Liver (tissue), 3 donors: ENCODE measurements at regions not wholly inside any gene's neighbourhood (a gene's known extent, or its start where the extent isn't known, plus 50 kb on each side); places are given as distances from the start of the nearest gene placed in this dataset.

ENCODE experiments used
- EGR1 ChIP-seq, 2 donors: IDR thresholded peaks; 2 replicates each; pipeline ENCODE4 v1.6.1; 2016 to 2018; ENCODE audit warnings: antibody characterized with exemption in 2 of 2, low read depth in 2 of 2
- FOXA1 ChIP-seq: IDR thresholded peaks from 2 replicates; pipeline ENCODE4 v1.6.1; 2016; ENCODE audit warnings: antibody characterized with exemption
- GABPA ChIP-seq, 2 donors: IDR thresholded peaks in 1 of 2; conservative IDR thresholded peaks in 1 of 2; 2 replicates each; pipeline ENCODE4 v1.6.1; 2016; ENCODE audit warnings: antibody characterized with exemption in 2 of 2, mild to moderate bottlenecking in 1 of 2, moderate library complexity in 1 of 2
- JUND ChIP-seq, 2 donors: IDR thresholded peaks; 2 replicates each; pipeline ENCODE4 v1.6.1; 2016; ENCODE audit warnings: antibody characterized with exemption in 2 of 2
- NR2F2 ChIP-seq: IDR thresholded peaks from 2 replicates; pipeline ENCODE4 v1.6.1; 2016; ENCODE audit warnings: antibody characterized with exemption
- RAD21 ChIP-seq, 2 donors: IDR thresholded peaks; 2 replicates each; pipeline ENCODE4 v1.6.1; 2016; ENCODE audit warnings: antibody characterized with exemption in 2 of 2, mild to moderate bottlenecking in 2 of 2
- SP1 ChIP-seq: IDR thresholded peaks from 2 replicates; pipeline ENCODE4 v1.6.1; 2018; ENCODE audit warnings: antibody characterized with exemption, mild to moderate bottlenecking
- TAF1 ChIP-seq: conservative IDR thresholded peaks from 2 replicates; pipeline ENCODE4 v1.6.1; 2016; ENCODE audit warnings: antibody characterized with exemption, mild to moderate bottlenecking
- YY1 ChIP-seq: IDR thresholded peaks from 2 replicates; pipeline ENCODE4 v1.6.1; 2016; ENCODE audit warnings: antibody characterized with exemption, mild to moderate bottlenecking
- TF ChIP-seq, protein P1 (sequence below): fragments of 150-350 bp; IDR thresholded peaks from 2 replicates; pipeline ENCODE4 v1.5.1; 2017; ENCODE audit warnings: improper control_type of control experiment, low read depth, low read length; ENCODE audit not compliant: missing input control
- TF ChIP-seq, protein P2 (sequence below): IDR thresholded peaks from 2 replicates; pipeline ENCODE4 v1.6.1; 2016; ENCODE audit warnings: antibody characterized with exemption
- TF ChIP-seq, protein P3 (sequence below): IDR thresholded peaks from 2 replicates; pipeline ENCODE4 v1.6.1; 2016; ENCODE audit warnings: antibody characterized with exemption, mild to moderate bottlenecking
- donor health status: healthy.
- donor health status: healthy.

DNA sequence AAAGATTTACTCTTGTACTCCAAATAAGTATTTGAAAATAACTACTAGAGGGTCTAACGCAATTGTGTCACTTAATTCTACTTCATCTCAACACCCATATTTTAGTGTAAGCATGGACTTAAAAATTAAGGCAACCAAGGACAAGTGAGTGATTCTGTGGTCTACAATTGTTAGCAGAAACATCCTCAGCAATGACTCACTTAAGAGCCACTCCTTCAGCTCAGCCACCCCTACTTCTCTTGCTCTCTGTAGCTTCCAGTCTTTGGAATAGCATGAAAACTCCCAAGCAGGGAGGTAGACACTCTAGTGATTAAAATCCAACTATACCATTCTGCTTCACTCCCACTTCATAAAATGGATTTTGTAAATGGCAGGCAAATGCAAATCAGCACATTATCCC lies 116.0 kb upstream of the LRRN1 start:
- TF ChIP-seq, protein P1, sequence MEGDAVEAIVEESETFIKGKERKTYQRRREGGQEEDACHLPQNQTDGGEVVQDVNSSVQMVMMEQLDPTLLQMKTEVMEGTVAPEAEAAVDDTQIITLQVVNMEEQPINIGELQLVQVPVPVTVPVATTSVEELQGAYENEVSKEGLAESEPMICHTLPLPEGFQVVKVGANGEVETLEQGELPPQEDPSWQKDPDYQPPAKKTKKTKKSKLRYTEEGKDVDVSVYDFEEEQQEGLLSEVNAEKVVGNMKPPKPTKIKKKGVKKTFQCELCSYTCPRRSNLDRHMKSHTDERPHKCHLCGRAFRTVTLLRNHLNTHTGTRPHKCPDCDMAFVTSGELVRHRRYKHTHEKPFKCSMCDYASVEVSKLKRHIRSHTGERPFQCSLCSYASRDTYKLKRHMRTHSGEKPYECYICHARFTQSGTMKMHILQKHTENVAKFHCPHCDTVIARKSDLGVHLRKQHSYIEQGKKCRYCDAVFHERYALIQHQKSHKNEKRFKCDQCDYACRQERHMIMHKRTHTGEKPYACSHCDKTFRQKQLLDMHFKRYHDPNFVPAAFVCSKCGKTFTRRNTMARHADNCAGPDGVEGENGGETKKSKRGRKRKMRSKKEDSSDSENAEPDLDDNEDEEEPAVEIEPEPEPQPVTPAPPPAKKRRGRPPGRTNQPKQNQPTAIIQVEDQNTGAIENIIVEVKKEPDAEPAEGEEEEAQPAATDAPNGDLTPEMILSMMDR: no peak
- TF ChIP-seq EGR1 (IDR thresholded peaks at IDR 0.05; ENCODE audit: low read depth in 2 of 2) (no peak), SP1 (no peak), YY1 (no peak), TAF1 (no peak), NR2F2 (no peak), GABPA (IDR thresholded peaks at IDR 0.05 in 1 of 2, conservative IDR thresholded peaks at IDR 0.05 in 1 of 2) (no peak), FOXA1 (no peak), JUND (IDR thresholded peaks at IDR 0.05) (no peak), RAD21 (IDR thresholded peaks at IDR 0.05) (no peak)
- TF ChIP-seq, protein P2, sequence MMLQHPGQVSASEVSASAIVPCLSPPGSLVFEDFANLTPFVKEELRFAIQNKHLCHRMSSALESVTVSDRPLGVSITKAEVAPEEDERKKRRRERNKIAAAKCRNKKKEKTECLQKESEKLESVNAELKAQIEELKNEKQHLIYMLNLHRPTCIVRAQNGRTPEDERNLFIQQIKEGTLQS: no peak
- TF ChIP-seq, protein P3, sequence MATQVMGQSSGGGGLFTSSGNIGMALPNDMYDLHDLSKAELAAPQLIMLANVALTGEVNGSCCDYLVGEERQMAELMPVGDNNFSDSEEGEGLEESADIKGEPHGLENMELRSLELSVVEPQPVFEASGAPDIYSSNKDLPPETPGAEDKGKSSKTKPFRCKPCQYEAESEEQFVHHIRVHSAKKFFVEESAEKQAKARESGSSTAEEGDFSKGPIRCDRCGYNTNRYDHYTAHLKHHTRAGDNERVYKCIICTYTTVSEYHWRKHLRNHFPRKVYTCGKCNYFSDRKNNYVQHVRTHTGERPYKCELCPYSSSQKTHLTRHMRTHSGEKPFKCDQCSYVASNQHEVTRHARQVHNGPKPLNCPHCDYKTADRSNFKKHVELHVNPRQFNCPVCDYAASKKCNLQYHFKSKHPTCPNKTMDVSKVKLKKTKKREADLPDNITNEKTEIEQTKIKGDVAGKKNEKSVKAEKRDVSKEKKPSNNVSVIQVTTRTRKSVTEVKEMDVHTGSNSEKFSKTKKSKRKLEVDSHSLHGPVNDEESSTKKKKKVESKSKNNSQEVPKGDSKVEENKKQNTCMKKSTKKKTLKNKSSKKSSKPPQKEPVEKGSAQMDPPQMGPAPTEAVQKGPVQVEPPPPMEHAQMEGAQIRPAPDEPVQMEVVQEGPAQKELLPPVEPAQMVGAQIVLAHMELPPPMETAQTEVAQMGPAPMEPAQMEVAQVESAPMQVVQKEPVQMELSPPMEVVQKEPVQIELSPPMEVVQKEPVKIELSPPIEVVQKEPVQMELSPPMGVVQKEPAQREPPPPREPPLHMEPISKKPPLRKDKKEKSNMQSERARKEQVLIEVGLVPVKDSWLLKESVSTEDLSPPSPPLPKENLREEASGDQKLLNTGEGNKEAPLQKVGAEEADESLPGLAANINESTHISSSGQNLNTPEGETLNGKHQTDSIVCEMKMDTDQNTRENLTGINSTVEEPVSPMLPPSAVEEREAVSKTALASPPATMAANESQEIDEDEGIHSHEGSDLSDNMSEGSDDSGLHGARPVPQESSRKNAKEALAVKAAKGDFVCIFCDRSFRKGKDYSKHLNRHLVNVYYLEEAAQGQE: no peak
